ENCODE measurements at regions not wholly inside any gene's neighbourhood (a gene's known extent, or its start where the extent isn't known, plus 50 kb on each side); places are given as distances from the start of the nearest gene placed in this dataset.

DNA sequence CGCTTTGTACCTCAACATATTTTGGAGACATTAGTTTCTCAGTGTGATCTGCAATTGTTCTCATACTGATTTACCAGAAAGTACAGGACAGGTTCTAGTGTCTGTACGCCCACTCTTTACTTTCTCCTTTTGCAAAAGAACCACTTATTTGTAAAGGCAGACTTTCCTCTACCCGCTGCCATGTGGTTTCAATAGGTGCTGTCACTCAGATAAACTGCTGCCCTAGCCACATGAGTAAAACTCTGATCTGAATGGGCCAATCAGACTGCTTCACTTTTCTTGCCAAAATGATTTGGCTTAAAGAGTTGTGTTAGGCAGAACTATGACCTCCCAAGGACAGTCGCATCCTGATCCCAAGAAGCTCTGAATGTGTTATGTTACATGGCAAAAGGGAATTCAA, 984.6 kb upstream of the NR2F2 start:
- H3K27ac ChIP-seq: no peak overlapping the region
- no peak for DNase-seq

DNA sequence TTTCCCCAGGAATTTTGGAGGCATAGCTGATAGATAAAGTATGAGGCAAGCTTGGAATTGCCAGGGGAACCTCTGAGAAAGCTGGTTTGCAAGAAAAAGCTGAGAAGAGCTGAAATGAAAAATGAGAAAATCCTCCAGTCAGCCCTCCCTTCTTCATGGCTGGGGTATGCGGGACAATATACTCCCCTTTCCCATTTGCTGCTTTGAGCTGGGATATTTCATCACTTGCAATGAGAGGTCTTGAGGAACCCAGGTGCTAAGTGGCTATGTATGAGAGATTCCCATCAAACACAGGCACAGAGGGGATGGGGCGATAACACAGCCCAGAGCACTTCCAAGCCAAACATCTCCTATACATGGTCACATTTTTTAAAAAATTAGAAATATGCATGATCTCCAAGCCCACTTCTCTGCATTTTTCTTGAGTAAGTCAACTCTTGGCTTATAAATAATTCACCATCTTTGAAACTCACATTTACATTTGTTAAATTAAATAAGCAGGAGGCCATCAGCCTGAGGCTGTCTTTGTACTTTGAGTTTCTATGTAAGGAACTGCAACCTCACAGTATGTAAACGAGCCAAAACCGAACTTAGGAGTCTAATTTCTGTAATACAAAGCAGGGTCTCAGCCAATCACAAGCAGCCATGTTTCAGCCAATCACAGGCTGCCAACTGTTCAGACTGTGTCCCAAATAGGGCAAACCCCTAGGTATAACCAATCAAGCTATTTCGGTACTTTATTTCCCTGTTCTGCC, 983.6 kb upstream of the NR2F2 start:
- no peak overlapping the region for H3K4me3 ChIP-seq
- H3K36me3 ChIP-seq: no peaks in the 10 kb centered on the region
- no peak overlapping the region for H3K27ac ChIP-seq
- no peaks in the 10 kb centered on the region for H3K27me3 ChIP-seq
- H3K9me3 ChIP-seq (replicated peaks): no peaks in the 10 kb centered on the region
- DNase-seq: no peak
- H3K4me1 ChIP-seq: no peaks in the 10 kb centered on the region

More for the DNA sequence above, 984.6 kb upstream of the NR2F2 start:
- Histone ChIP-seq H3K9me3 (replicated peaks) (no peaks in the 10 kb centered on the region), H3K4me3 (no peak overlapping the region), H3K27me3 (no peaks in the 10 kb centered on the region), H3K36me3 (no peaks in the 10 kb centered on the region), H3K4me1 (no peaks in the 10 kb centered on the region)

DNA sequence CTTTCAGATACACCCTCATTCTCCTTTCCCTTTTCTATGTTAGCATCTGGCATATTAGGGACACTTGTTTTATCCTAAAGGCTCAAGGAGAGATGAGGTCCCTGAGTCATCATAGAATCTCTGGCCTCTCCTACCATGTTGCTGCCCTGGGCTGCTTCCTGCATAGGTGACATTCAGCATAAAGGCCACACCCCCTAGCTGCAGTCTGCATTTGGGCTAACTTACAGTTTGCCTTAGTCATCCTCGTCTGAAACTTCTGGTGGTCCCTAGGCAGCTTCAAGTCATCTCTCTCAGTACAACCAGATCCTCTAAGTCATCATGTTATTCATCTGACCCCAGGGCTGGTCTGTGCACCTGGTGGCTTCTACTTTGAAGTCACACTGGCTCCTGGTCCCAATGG, 982.7 kb upstream of the NR2F2 start:
- DNase-seq: no peak
- H3K36me3 ChIP-seq: no peaks in the 10 kb centered on the region
- no peaks in the 10 kb centered on the region for H3K4me1 ChIP-seq
- no peaks in the 10 kb centered on the region for H3K27me3 ChIP-seq
- no peak overlapping the region for H3K4me3 ChIP-seq
- no peaks in the 10 kb centered on the region for H3K9me3 ChIP-seq (replicated peaks)
- no peak overlapping the region for H3K27ac ChIP-seq

GRCh38 chr15:95350908-95351307, 979.6 kb upstream of the NR2F2 start:
- Histone ChIP-seq H3K4me1 (no peaks in the 10 kb centered on the region), H3K27me3 (no peaks in the 10 kb centered on the region), H3K9me3 (replicated peaks) (no peaks in the 10 kb centered on the region), H3K27ac (no peak overlapping the region), H3K36me3 (no peaks in the 10 kb centered on the region), H3K4me3 (no peak overlapping the region)
- DNase-seq: no peak

DNA sequence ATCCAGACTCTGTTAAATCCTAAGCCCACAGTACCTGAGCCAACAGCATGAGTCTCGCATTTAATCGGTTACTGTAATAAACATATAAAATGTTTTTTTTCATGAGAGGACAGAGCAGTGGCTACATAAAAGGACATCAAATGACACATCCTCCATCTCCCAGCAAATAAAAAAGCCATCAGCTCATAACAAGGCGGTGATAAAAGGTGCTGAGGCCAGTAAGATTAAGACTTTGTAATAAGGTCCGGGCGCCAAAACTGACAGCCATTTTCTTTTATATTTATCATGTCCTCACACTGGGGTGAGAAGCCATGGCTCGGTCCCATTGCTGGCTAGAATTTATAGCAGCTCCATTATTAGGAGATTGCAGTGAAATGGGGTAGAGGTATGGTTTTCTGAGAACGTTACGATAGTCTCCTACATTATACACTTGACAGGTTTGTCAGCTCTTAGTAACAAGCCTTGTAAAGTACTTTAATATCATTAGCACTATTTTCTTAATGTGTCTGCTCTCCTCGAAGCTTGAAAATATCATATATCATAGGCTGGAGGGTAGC, 977.8 kb upstream of the NR2F2 start:
- Histone ChIP-seq H3K4me3 (no peak overlapping the region), H3K36me3 (no peaks in the 10 kb centered on the region)
- DNase-seq: no peak

DNA sequence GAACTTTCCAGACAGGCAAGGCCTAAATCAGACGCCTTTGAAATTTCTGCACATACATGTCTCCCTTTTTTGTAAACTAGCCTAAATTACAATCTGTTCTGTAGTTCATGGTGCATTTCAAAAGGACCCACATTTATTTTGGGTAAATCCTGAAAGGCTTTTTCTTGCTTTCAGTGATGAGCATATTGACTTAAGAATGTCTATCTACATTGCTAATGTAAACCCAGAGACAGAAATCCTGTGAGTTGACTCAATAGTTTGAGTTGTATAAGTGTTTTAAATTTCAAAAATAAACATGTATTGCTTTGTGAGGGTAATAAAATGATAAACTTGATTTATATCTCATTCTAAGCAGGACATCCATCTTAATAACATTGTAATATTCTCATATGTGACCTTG, 977.0 kb upstream of the NR2F2 start:
- Histone ChIP-seq H3K4me1 (no peaks in the 10 kb centered on the region), H3K9me3 (replicated peaks) (no peaks in the 10 kb centered on the region), H3K36me3 (no peaks in the 10 kb centered on the region), H3K27me3 (no peaks in the 10 kb centered on the region), H3K4me3 (no peak overlapping the region), H3K27ac (no peak overlapping the region)
- DNase-seq: no peak

More for the DNA sequence above, 977.8 kb upstream of the NR2F2 start:
- no peaks in the 10 kb centered on the region for H3K9me3 ChIP-seq (replicated peaks)
- no peaks in the 10 kb centered on the region for H3K27me3 ChIP-seq
- H3K27ac ChIP-seq: no peak overlapping the region
- no peaks in the 10 kb centered on the region for H3K4me1 ChIP-seq

DNA sequence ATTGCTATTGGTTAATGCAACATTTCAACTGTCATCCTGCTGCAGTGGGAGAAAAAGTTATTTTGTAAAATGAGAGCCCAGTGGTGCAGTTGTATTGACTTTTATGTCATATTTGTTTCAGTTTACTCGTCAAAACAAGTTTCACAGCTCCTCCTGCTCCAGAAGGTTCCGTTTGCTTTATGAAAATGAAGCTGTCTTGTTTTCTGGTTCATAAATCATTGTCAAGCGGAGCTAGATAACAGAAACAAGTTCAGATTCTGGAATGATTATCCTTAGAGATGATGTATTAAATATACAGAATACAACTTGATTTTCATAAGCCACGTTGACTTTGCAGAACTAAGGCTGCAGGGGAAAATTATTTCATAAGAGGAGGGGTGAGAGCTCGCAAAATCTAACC, 970.5 kb upstream of the NR2F2 start:
- no peak for DNase-seq
- Histone ChIP-seq H3K4me3 (no peak overlapping the region), H3K27ac (no peak overlapping the region), H3K4me1 (no peaks in the 10 kb centered on the region), H3K9me3 (replicated peaks) (no peaks in the 10 kb centered on the region), H3K36me3 (no peaks in the 10 kb centered on the region), H3K27me3 (no peaks in the 10 kb centered on the region)

- Histone ChIP-seq H3K27me3 (no peaks in the 10 kb centered on the region), H3K36me3 (no peaks in the 10 kb centered on the region), H3K9me3 (replicated peaks) (no peaks in the 10 kb centered on the region), H3K4me1 (peaks cover 9% of the 10 kb centered on the region; the same call in 1 of the 2 replicates), H3K4me3 (no peak overlapping the region), H3K27ac (no peak overlapping the region)
- DNase-seq: no peak
These were observed 968.2 kb upstream of the NR2F2 start for GRCh38 chr15:95362306-95362705.

DNA sequence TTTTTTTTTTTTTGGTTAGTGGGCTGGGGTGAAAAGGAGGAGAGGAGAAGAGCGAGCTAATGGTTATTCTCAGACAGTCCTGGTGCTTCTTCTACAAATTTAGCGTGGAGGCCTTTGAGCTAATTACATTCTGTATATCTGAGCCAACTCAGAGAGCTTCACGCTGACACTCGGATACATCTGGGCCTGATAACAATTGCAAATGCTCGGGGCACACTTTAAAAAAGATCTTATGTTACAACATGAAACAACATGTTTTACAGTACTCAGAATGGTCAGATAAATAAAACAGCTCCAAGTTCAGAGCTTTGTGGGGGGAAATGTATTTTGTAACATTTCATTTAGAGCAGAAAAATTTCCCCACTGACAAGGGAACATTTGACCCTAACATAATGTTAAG, 966.9 kb upstream of the NR2F2 start:
- Histone ChIP-seq H3K27ac (no peak overlapping the region), H3K4me1 (peaks cover 9% of the 10 kb centered on the region; the same call in 1 of the 2 replicates), H3K4me3 (no peak overlapping the region), H3K9me3 (replicated peaks) (no peaks in the 10 kb centered on the region), H3K27me3 (no peaks in the 10 kb centered on the region), H3K36me3 (no peaks in the 10 kb centered on the region)
- peak in 1 of 2 experiments; percentile 30 for DNase-seq

DNA sequence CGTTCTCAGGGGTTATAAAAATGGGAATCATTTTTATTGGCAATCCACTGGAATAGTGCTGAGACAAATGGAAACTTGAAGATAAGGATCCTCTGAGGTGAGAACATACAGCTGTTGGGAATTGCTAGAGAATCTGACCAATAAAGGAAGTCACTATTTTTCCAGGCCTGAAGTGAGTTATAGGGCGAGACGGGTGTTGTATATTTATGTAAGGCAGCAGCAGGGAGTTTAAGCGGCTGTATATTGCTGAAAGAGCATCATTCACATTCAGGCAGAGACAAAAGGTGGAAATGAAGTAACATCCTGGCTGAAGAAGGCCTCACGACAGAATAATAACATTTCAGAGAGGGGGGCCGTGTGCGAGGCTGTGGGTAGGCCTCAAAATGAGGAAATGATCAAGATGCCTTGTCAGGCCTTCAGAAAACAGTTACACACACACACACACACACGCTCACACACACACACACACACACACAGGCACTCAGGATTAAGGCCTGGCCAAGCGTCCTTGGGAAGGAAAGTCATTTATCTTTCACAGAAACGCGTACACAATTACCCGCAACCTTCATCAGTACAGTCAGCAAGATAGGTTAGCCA, 964.9 kb upstream of the NR2F2 start:
- Histone ChIP-seq H3K27me3 (no peaks in the 10 kb centered on the region), H3K4me1 (peaks cover 9% of the 10 kb centered on the region; the same call in 1 of the 2 replicates), H3K9me3 (replicated peaks) (no peaks in the 10 kb centered on the region), H3K4me3 (no peak overlapping the region), H3K27ac (peak overlapping the region; percentile 23; the same call in 1 of the 2 replicates), H3K36me3 (no peaks in the 10 kb centered on the region)
- DNase-seq: peak; percentile 7 to 39

- Histone ChIP-seq H3K27me3 (no peaks in the 10 kb centered on the region), H3K4me1 (peaks cover 9% of the 10 kb centered on the region; the same call in 1 of the 2 replicates), H3K27ac (no peak overlapping the region), H3K9me3 (replicated peaks) (no peaks in the 10 kb centered on the region), H3K36me3 (no peaks in the 10 kb centered on the region), H3K4me3 (no peak overlapping the region)
- DNase-seq: no peak
These were observed 962.3 kb upstream of the NR2F2 start for GRCh38 chr15:95368191-95368590.

DNA sequence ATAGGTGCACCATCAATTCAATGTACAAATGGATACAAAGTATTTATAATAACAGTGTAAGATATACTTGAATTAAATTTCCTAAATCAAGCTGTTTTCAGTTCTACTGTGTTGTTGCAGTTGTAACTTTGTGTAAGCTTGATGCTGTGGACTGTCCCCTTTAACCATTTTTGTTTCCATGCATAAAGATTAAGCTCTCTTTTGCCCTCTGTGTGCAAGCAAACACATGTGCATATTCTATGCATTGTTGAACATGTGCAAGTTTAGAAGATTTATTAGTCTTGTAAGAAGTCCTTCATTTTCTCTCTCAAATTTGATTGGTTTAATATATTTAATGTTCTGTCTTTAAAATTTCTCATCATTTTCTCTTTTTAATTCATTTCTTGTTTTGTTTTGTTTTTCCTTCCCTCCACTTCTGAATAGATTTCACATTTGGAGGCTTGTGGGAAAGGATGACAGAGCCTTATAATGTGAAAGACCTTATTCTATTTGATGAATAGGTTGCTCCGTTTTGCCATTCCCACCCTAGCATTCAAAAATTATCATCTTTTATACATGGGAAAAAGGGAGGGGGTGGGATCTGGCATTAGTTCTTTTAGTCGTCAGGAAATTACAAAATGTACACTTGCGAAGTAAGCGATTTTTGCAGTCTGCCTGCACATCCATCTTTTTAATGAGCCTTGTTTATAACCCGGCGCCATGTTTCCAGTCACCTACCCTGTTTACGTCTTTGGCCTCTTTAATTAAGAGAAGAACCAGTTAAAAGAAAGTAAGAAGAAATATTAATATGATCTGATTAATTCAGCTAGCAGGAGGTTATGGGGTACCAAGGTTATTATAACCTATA, 961.5 kb upstream of the NR2F2 start:
- no peaks in the 10 kb centered on the region for H3K9me3 ChIP-seq (replicated peaks)
- no peak for DNase-seq
- H3K4me3 ChIP-seq: no peak overlapping the region
- H3K27me3 ChIP-seq: no peaks in the 10 kb centered on the region
- no peaks in the 10 kb centered on the region for H3K36me3 ChIP-seq
- H3K4me1 ChIP-seq: peaks cover 9% of the 10 kb centered on the region; the same call in 1 of the 2 replicates
- H3K27ac ChIP-seq: no peak overlapping the region

GRCh38 chr15:95370291-95370690, 960.2 kb upstream of the NR2F2 start:
- Histone ChIP-seq H3K36me3 (no peaks in the 10 kb centered on the region), H3K27me3 (no peaks in the 10 kb centered on the region), H3K9me3 (replicated peaks) (no peaks in the 10 kb centered on the region), H3K27ac (no peak overlapping the region), H3K4me3 (no peak overlapping the region), H3K4me1 (peaks cover 9% of the 10 kb centered on the region; the same call in 1 of the 2 replicates)
- DNase-seq: no peak

- no peaks in the 10 kb centered on the region for H3K27me3 ChIP-seq
- H3K4me3 ChIP-seq: no peak overlapping the region
- H3K27ac ChIP-seq: no peak overlapping the region
- no peaks in the 10 kb centered on the region for H3K36me3 ChIP-seq
- H3K9me3 ChIP-seq (replicated peaks): no peaks in the 10 kb centered on the region
- no peak for DNase-seq
- no peaks in the 10 kb centered on the region for H3K4me1 ChIP-seq
These were observed 958.8 kb upstream of the NR2F2 start for GRCh38 chr15:95371664-95372063.

- Histone ChIP-seq H3K27ac (no peak overlapping the region), H3K4me3 (no peak overlapping the region), H3K4me1 (no peaks in the 10 kb centered on the region), H3K36me3 (no peaks in the 10 kb centered on the region), H3K9me3 (replicated peaks) (no peaks in the 10 kb centered on the region), H3K27me3 (no peaks in the 10 kb centered on the region)
- DNase-seq: no peak
These were observed 955.2 kb upstream of the NR2F2 start for GRCh38 chr15:95375281-95375680.
